A673 (cell line): ENCODE measurements at regions not wholly inside any gene's neighbourhood (a gene's known extent, or its start where the extent isn't known, plus 50 kb on each side); places are given as distances from the start of the nearest gene placed in this dataset.
"Not testable (repeated sequence)": the region's sequence is repeated elsewhere in the genome, so short reads cannot be mapped to it uniquely, and the experiment has no call there.

Experiments
- CTCF ChIP-seq: fragments of 300-800, 200-600 bp; sonication (generic); conservative IDR thresholded peaks from 2 replicates; pipeline ENCODE4 v1.5.1; 2017; ENCODE audit warnings: low read depth, mild to moderate bottlenecking, antibody characterized with exemption, low read length, moderate library complexity, mixed read lengths
- EZH2 ChIP-seq: fragments of 200-600 bp; sonication (generic); IDR thresholded peaks from 2 replicates; pipeline ENCODE4 v1.6.1; 2017; ENCODE audit warnings: borderline replicate concordance, low read depth, mild to moderate bottlenecking, mixed read lengths, antibody characterized with exemption, low read length; ENCODE audit not compliant: poor library complexity, severe bottlenecking

GRCh38 chr1:794918-795584 lies 108.6 kb upstream of the OR4F16 start:
- TF ChIP-seq CTCF, EZH2: not testable (repeated sequence)
